Glutamatergic neuron (in vitro differentiated cells): ENCODE measurements at regions not wholly inside any gene's neighbourhood (a gene's known extent, or its start where the extent isn't known, plus 50 kb on each side); places are given as distances from the start of the nearest gene placed in this dataset.
"Not testable (repeated sequence)": the region's sequence is repeated elsewhere in the genome, so short reads cannot be mapped to it uniquely, and the experiment has no call there.

Experiments
- DNase-seq: peaks from one replicate; pipeline ENCODE4 v3.0.0; 2022
- H3K27ac Mint-ChIP-seq: one replicate; pipeline ENCODE4 v1.8.0; 2020; ENCODE audit warnings: mild to moderate bottlenecking, mixed read lengths, inconsistent platforms; ENCODE audit not compliant: unreplicated experiment
- H3K27me3 Mint-ChIP-seq: one replicate; pipeline ENCODE4 v1.8.0; 2020; ENCODE audit warnings: mild to moderate bottlenecking, moderate library complexity, mixed read lengths, inconsistent platforms; ENCODE audit not compliant: unreplicated experiment
- H3K36me3 Mint-ChIP-seq: one replicate; pipeline ENCODE4 v1.8.0; 2020; ENCODE audit warnings: mild to moderate bottlenecking, mixed read lengths, inconsistent platforms; ENCODE audit not compliant: unreplicated experiment
- H3K4me1 Mint-ChIP-seq: one replicate; pipeline ENCODE4 v1.8.0; 2020; ENCODE audit warnings: mild to moderate bottlenecking, low read depth, mixed read lengths, inconsistent platforms; ENCODE audit not compliant: unreplicated experiment
- H3K4me3 Mint-ChIP-seq: one replicate; pipeline ENCODE4 v1.8.0; 2020; ENCODE audit warnings: mild to moderate bottlenecking, mixed read lengths, inconsistent platforms; ENCODE audit not compliant: unreplicated experiment
- H3K9me3 Mint-ChIP-seq: one replicate; pipeline ENCODE4 v1.8.0; 2020; ENCODE audit warnings: mild to moderate bottlenecking, moderate library complexity, mixed read lengths, inconsistent platforms; ENCODE audit not compliant: unreplicated experiment
- CTCF ChIP-seq: fragments of 200-600 bp; sonication (generic); IDR thresholded peaks from one replicate; pipeline ENCODE4 v1.5.0; 2021; ENCODE audit not compliant: partially characterized antibody, unreplicated experiment

GRCh38 chr5:174945853-174946252 lies 221.5 kb downstream of the MSX2 start:
- peaks cover 6% of the 10 kb centered on the region for H3K27me3 Mint-ChIP-seq
- peaks cover 2% of the 10 kb centered on the region for H3K4me1 Mint-ChIP-seq
- DNase-seq = no peak
- H3K4me3 Mint-ChIP-seq = no peak overlapping the region
- no peaks in the 10 kb centered on the region for H3K36me3 Mint-ChIP-seq
- no peaks in the 10 kb centered on the region for H3K9me3 Mint-ChIP-seq
- H3K27ac Mint-ChIP-seq = no peak overlapping the region
- TF ChIP-seq CTCF = no peak

GRCh38 chr5:174943785-174944184 lies 219.4 kb downstream of the MSX2 start:
- Mint-ChIP-seq H3K27ac (no peak overlapping the region), H3K36me3 (no peaks in the 10 kb centered on the region), H3K4me3 (no peak overlapping the region), H3K27me3 (peaks cover 6% of the 10 kb centered on the region), H3K4me1 (peaks cover 2% of the 10 kb centered on the region), H3K9me3 (no peaks in the 10 kb centered on the region)
- no peak for DNase-seq
- no peak for TF ChIP-seq CTCF

GRCh38 chr5:174943002-174943401 lies 218.6 kb downstream of the MSX2 start:
- not testable (repeated sequence) for H3K27me3 Mint-ChIP-seq, H3K4me1 Mint-ChIP-seq, H3K27ac Mint-ChIP-seq

GRCh38 chr5:174937201-174938123 lies 213.1 kb downstream of the MSX2 start:
- Mint-ChIP-seq H3K27ac (no peak overlapping the region), H3K36me3 (no peaks in the 10 kb centered on the region), H3K9me3 (no peaks in the 10 kb centered on the region), H3K4me1 (peaks cover 2% of the 10 kb centered on the region), H3K27me3 (peaks cover 5% of the 10 kb centered on the region), H3K4me3 (no peak overlapping the region)
- TF ChIP-seq CTCF = no peak
- no peak for DNase-seq

More at GRCh38 chr5:174943002-174943401, 218.6 kb downstream of the MSX2 start:
- H3K4me3 Mint-ChIP-seq, H3K9me3 Mint-ChIP-seq, DNase-seq, H3K36me3 Mint-ChIP-seq: not testable (repeated sequence)

DNA sequence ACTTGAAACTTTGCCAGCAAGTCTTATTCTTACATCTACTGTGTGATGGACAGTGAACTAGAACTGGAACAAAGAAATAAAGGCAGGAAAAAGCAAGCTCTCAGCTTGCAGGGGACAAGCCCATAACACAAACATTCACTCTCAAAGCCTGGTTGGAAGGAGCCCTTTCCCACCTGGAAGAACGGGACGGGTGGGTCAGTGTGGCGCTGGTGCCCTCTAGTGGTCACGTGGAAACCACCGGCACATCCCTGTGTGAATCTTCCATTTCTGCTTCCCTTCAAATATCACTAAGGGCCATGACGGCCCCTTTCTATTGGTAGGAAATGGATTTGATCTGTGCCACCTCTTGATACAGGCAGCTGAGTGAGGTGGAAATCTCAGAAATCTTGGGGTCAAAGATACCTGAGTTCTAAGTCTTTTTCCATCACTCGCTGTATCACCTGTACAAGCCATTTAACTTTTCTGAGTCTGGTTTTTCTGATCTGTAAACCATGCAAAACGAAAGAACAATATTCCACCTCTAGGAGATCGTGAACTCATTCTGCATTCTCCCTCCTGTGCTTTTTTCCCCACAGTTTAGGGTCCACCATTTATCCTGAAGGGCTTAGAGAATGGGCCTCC lies 211.6 kb downstream of the MSX2 start:
- Mint-ChIP-seq H3K27me3 (no peaks in the 10 kb centered on the region), H3K4me1 (no peaks in the 10 kb centered on the region), H3K9me3 (no peaks in the 10 kb centered on the region), H3K36me3 (no peaks in the 10 kb centered on the region), H3K27ac (no peak overlapping the region), H3K4me3 (no peak overlapping the region)
- peak; percentile 91 for TF ChIP-seq CTCF
- peak; percentile 85 for DNase-seq

DNA sequence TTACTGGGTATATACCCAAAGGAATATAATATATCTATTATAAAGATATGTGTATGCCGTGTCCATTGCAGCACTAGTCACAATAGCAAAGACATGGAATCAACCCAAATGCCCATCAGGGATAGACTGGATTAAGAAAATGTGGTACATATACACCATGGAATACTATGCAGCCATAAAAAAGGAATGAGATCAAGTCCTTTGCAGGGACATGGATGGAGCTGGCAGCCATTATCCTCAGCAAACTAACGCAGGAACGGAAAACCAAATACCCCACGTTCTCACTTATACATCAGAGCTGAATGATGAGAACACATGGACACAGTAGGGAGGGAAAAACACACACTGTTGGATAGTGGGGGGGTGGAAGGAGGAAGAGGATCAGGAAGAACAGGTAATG lies 206.7 kb downstream of the MSX2 start:
- H3K4me1 Mint-ChIP-seq, H3K36me3 Mint-ChIP-seq, H3K4me3 Mint-ChIP-seq: not testable (repeated sequence)

More for the DNA sequence above, 206.7 kb downstream of the MSX2 start:
- H3K9me3 Mint-ChIP-seq, DNase-seq, H3K27me3 Mint-ChIP-seq, H3K27ac Mint-ChIP-seq: not testable (repeated sequence)
